Adrenal gland (tissue), 9 donors: ENCODE measurements at regions not wholly inside any gene's neighbourhood (a gene's known extent, or its start where the extent isn't known, plus 50 kb on each side); places are given as distances from the start of the nearest gene placed in this dataset.
"Not testable (repeated sequence)": the region's sequence is repeated elsewhere in the genome, so short reads cannot be mapped to it uniquely, and the experiment has no call there.

ENCODE experiments used
- DNase-seq, 7 donors: peaks; one replicate each; pipeline ENCODE4 v3.0.0-alpha.2; 2019 to 2020
- H3K27ac ChIP-seq, 5 donors: fragments of 200-600 bp; sonication (generic) in 4 of 5; 1 replicate in 3 of 5; 2 replicates in 2 of 5; pipeline versions ENCODE4 v1.5.1 to v1.8.0; 2016 to 2020; ENCODE audit warnings: mild to moderate bottlenecking in 1 of 5
- H3K27me3 ChIP-seq: fragments of 200-600 bp; 2 replicates; pipeline ENCODE4 v1.8.0; 2021
- H3K36me3 ChIP-seq, 2 donors: fragments of 200-600 bp; replicated peaks in 1 of 2; 1 replicate in 1 of 2; 2 replicates in 1 of 2; pipeline versions ENCODE4 v1.5.1 to v1.8.0; 2018 to 2022
- H3K4me1 ChIP-seq, 2 donors: fragments of 200-600 bp; replicated peaks in 1 of 2; 1 replicate in 1 of 2; 2 replicates in 1 of 2; pipeline versions ENCODE4 v1.5.1 to v1.8.0; 2018 to 2021
- H3K4me3 ChIP-seq, 4 donors: fragments of 200-600 bp; sonication (generic) in 3 of 4; one replicate each; pipeline ENCODE4 v1.5.1; 2016 to 2018
- H3K9me3 ChIP-seq, 3 donors: fragments of 200-600 bp; sonication (generic) in 1 of 3; replicated peaks in 1 of 3; 1 replicate in 2 of 3; 2 replicates in 1 of 3; pipeline versions ENCODE4 v1.5.1 to v1.8.0; 2016 to 2021
- CTCF ChIP-seq, 6 experiments: fragments of 450-650 bp in 4 of 6; fragments of 200-600 bp in 2 of 6; sonication (generic) in 1 of 6; IDR thresholded peaks; 1 replicate in 5 of 6; 2 replicates in 1 of 6; pipeline versions ENCODE4 v1.5.1 to v1.8.0; 2016 to 2021; ENCODE audit warnings: antibody characterized with exemption in 6 of 6, mild to moderate bottlenecking in 2 of 6, moderate library complexity in 1 of 6
- POLR2A ChIP-seq, 2 donors: fragments of 450-650 bp; IDR thresholded peaks; one replicate each; pipeline ENCODE4 v1.6.1; 2017; ENCODE audit warnings: antibody characterized with exemption in 2 of 2, mild to moderate bottlenecking in 2 of 2, moderate library complexity in 1 of 2
- WGBS, 4 donors: extraction: QIAGEN DNeasy Blood & Tissue Kit in 2 of 4; methylation state at CpG; one replicate each; pipeline versions ENCODE4 v1.1.5 to v1.1.7; 2013 to 2017; 5-methylcytosine and 5-hydroxymethylcytosine counted together
- intact Hi-C, 2 donors: fragments of 100-400 bp; cut with DNase I; formaldehyde crosslinking; loops; one replicate each; pipeline versions ENCODE4 v1.14.1 to v1.15.0; 2022 to 2023
- donor health status: healthy with polysubstance abuse.
- donor health status: Bipolar disorder and iron deficiency.
- donor health status: DM: yes; HTN: yes; CAD: no.
- donor health status: DM: no; HTN: no; CAD: no.
- donor health status: DM: no; HTN: no; CAD: no.

- H3K9me3 ChIP-seq: no peaks in the 10 kb centered on the region
- H3K36me3 ChIP-seq: no peaks in the 10 kb centered on the region
- WGBS, 4 donors: 77 to 83% (median 81%) methylated on average over 1 of the region's 1 CpG
- intact Hi-C loops: no loop called here
- DNase-seq: no peak
- no peak overlapping the region for H3K27ac ChIP-seq
- no peak overlapping the region for H3K4me3 ChIP-seq
- H3K27me3 ChIP-seq: no peaks in the 10 kb centered on the region
- H3K4me1 ChIP-seq: no peaks in the 10 kb centered on the region
- TF ChIP-seq CTCF (IDR thresholded peaks at IDR 0.05) (no peak), POLR2A (IDR thresholded peaks at IDR 0.05) (no peak)
Observed at GRCh38 chr2:180787330-180787729, 193.1 kb upstream of the UBE2E3 start.

- TF ChIP-seq POLR2A (IDR thresholded peaks at IDR 0.05) (no peak), CTCF (IDR thresholded peaks at IDR 0.05) (no peak)
- H3K9me3 ChIP-seq: no peaks in the 10 kb centered on the region
- no peak overlapping the region for H3K4me3 ChIP-seq
- no peaks in the 10 kb centered on the region for H3K36me3 ChIP-seq
- H3K4me1 ChIP-seq: no peaks in the 10 kb centered on the region
- no peaks in the 10 kb centered on the region for H3K27me3 ChIP-seq
- intact Hi-C loops: no loop called here
- H3K27ac ChIP-seq: no peak overlapping the region
- DNase-seq: no peak
- WGBS, 4 donors: 82 to 85% (median 84%) methylated on average over 2 of the region's 2 CpGs
Observed at GRCh38 chr2:180781276-180781675, 199.1 kb upstream of the UBE2E3 start.

DNA sequence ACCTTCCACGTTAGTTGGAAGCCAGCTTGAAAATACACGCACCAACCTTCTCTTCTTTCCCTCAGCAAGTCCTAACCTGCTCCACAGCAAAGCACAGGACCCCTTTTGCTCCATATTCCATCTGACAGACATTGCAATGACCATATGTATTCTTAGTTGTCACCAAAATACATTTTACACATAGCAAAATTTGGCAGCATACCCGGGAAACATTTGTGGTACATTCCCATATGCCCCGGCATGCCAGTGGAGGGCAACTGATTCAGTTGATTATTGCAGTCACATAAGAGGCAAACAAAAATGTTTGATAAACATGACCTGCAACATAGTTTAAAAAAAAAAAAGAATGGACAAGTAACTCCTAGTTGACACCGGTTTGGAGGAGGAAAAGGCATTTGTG lies 202.1 kb upstream of the UBE2E3 start:
- no peaks in the 10 kb centered on the region for H3K4me1 ChIP-seq
- H3K4me3 ChIP-seq: no peak overlapping the region
- H3K36me3 ChIP-seq: no peaks in the 10 kb centered on the region
- intact Hi-C loops: no loop called here
- no peak for TF ChIP-seq POLR2A (IDR thresholded peaks at IDR 0.05)
- no peak for DNase-seq
- 87 to 94% (median 91%) methylated on average over 5 of the region's 5 CpGs for WGBS, 4 donors
- no peaks in the 10 kb centered on the region for H3K27me3 ChIP-seq
- no peak overlapping the region for H3K27ac ChIP-seq
- H3K9me3 ChIP-seq: no peaks in the 10 kb centered on the region

GRCh38 chr2:180776921-180777320 lies 203.5 kb upstream of the UBE2E3 start:
- Histone ChIP-seq H3K4me1 (no peaks in the 10 kb centered on the region), H3K27me3 (no peaks in the 10 kb centered on the region), H3K27ac (no peak overlapping the region), H3K4me3 (no peak overlapping the region), H3K9me3 (no peaks in the 10 kb centered on the region), H3K36me3 (no peaks in the 10 kb centered on the region)
- TF ChIP-seq CTCF (IDR thresholded peaks at IDR 0.05) (no peak), POLR2A (IDR thresholded peaks at IDR 0.05) (no peak)
- no peak for DNase-seq
- intact Hi-C loops: no loop called here

DNA sequence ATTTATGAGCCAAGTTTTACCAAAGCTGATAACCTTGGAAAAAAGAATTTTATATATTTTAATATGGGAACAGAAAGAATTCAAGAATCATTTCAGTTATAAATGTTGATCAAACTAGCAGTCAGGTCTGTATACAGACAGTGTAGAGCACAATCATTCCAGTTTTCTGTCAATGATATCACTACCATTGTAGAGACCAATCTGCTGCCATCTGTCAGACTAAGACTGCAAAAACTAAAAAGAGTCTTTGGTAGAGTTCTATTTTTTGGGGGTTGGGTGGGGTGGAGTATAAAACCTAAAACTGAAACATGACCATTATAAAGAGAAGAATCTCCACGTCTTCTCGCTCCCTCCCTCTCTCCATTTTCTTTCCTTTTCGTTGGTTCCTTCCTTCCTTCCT lies 204.7 kb upstream of the UBE2E3 start:
- 74 to 82% (median 80%) methylated on average over 3 of the region's 3 CpGs for WGBS, 4 donors
- intact Hi-C loops: no loop called here
- no peaks in the 10 kb centered on the region for H3K9me3 ChIP-seq
- no peak for DNase-seq
- H3K4me1 ChIP-seq: no peaks in the 10 kb centered on the region
- TF ChIP-seq CTCF (IDR thresholded peaks at IDR 0.05): no peak
- no peak for TF ChIP-seq POLR2A (IDR thresholded peaks at IDR 0.05)
- no peak overlapping the region for H3K27ac ChIP-seq
- no peaks in the 10 kb centered on the region for H3K27me3 ChIP-seq
- no peak overlapping the region for H3K4me3 ChIP-seq
- no peaks in the 10 kb centered on the region for H3K36me3 ChIP-seq

GRCh38 chr2:180765316-180765715 lies 215.1 kb upstream of the UBE2E3 start:
- not testable (repeated sequence) for DNase-seq

More at GRCh38 chr2:180765316-180765715, 215.1 kb upstream of the UBE2E3 start:
- H3K27ac ChIP-seq, H3K4me1 ChIP-seq, H3K4me3 ChIP-seq, intact Hi-C loops, H3K9me3 ChIP-seq, H3K36me3 ChIP-seq, H3K27me3 ChIP-seq: not testable (repeated sequence)
- WGBS, 4 donors: 54 to 76% (median 64%) methylated on average over 3 to 6 of the region's 6 CpGs
